K562 (cell line): ENCODE measurements at regions not wholly inside any gene's neighbourhood (a gene's known extent, or its start where the extent isn't known, plus 50 kb on each side); places are given as distances from the start of the nearest gene placed in this dataset.

Experiments used
- ATF2 ChIP-seq: sonication (generic); formaldehyde crosslinking; IDR thresholded peaks from 2 replicates; pipeline ENCODE4 v1.8.1; 2022; ENCODE audit warnings: missing genetic modification reagents
- CTCF ChIP-seq, 3 experiments: IDR thresholded peaks in 2 of 3; conservative IDR thresholded peaks in 1 of 3; 2 replicates each; pipeline ENCODE4 v1.5.1; 2011 to 2012; ENCODE audit warnings: low read length in 3 of 3, mild to moderate bottlenecking in 3 of 3, control low read depth in 2 of 3, improper control_type of control experiment in 1 of 3, inconsistent platforms in 1 of 3, low read depth in 1 of 3, mixed read lengths in 1 of 3, moderate library complexity in 1 of 3; ENCODE audit not compliant: insufficient read depth in 2 of 3
- HNRNPUL1 ChIP-seq: fragments of 200-400 bp; formaldehyde crosslinking; IDR thresholded peaks from 2 replicates; pipeline ENCODE4 v1.6.1; 2017; ENCODE audit warnings: low read length
- PML ChIP-seq: IDR thresholded peaks from 2 replicates; pipeline ENCODE4 v1.6.1; 2012; ENCODE audit warnings: low read length, inconsistent platforms
- POLR2A ChIP-seq: fragments of 450-650 bp; conservative IDR thresholded peaks from 2 replicates; pipeline ENCODE4 v1.6.1; 2016
- PRMT5 ChIP-seq: sonication (generic); formaldehyde crosslinking; IDR thresholded peaks from 2 replicates; pipeline ENCODE4 v1.5.0; 2020; ENCODE audit warnings: missing genetic modification reagents
- SMARCB1 ChIP-seq: IDR thresholded peaks from 2 replicates; pipeline ENCODE4 v1.6.1; 2011; ENCODE audit warnings: improper control_type of control experiment, low read depth; ENCODE audit not compliant: insufficient read length
- SREBF1 ChIP-seq: fragments of 150-350 bp; IDR thresholded peaks from 2 replicates; pipeline ENCODE4 v1.6.1; 2014; ENCODE audit warnings: antibody characterized with exemption, low read depth, low read length, borderline replicate concordance

- no peak for TF ChIP-seq SMARCB1
- no peak for TF ChIP-seq CTCF (IDR thresholded peaks at IDR 0.05 in 2 of 3, conservative IDR thresholded peaks at IDR 0.05 in 1 of 3; ENCODE audit: insufficient read depth in 2 of 3, low read depth in 1 of 3, low read length in 3 of 3)
- no peak for TF ChIP-seq HNRNPUL1
- no peak for TF ChIP-seq PML
- TF ChIP-seq POLR2A = no peak
- no peak for TF ChIP-seq SREBF1
- no peak for TF ChIP-seq PRMT5 (CRISPR knock-in tag)
- no peak for TF ChIP-seq ATF2
These were observed 400.9 kb upstream of the ADGRL3 start for GRCh38 chr4:60799214-60799613.
